HL-60 (cell line): ENCODE measurements at regions not wholly inside any gene's neighbourhood (a gene's known extent, or its start where the extent isn't known, plus 50 kb on each side); places are given as distances from the start of the nearest gene placed in this dataset.

Source experiments
- DNase-seq, 2 experiments: peaks; one replicate each; pipeline ENCODE4 v3.0.0-alpha.2; 2010 to 2020; ENCODE audit warnings: low read depth in 1 of 2, low spot score in 1 of 2
- H3K27ac ChIP-seq: fragments of 250-450 bp; sonication (Bioruptor Pico); replicated peaks from 2 replicates; pipeline ENCODE4 v1.5.1; 2020; ENCODE audit warnings: mild to moderate bottlenecking, moderate library complexity
- H3K27me3 ChIP-seq: fragments of 250-450 bp; sonication (Bioruptor Pico); 2 replicates; pipeline ENCODE4 v1.5.1; 2021; ENCODE audit warnings: mild to moderate bottlenecking, moderate library complexity; ENCODE audit not compliant: insufficient read depth, poor library complexity, severe bottlenecking
- H3K4me3 ChIP-seq: replicated peaks from 2 replicates; pipeline ENCODE4 v1.5.1; 2011; ENCODE audit warnings: mild to moderate bottlenecking, control low read depth, low read length; ENCODE audit not compliant: insufficient read depth
- CTCF ChIP-seq: IDR thresholded peaks from one replicate; pipeline ENCODE4 v1.5.1; 2011; ENCODE audit warnings: low read length, control low read depth, inconsistent platforms; ENCODE audit not compliant: insufficient read depth
- GABPA ChIP-seq: IDR thresholded peaks from 2 replicates; pipeline ENCODE4 v1.6.1; 2012; ENCODE audit warnings: low read depth
- POLR2AphosphoS5 ChIP-seq: IDR thresholded peaks from 2 replicates; pipeline ENCODE4 v1.6.1; 2012; ENCODE audit warnings: low read depth
- REST ChIP-seq: IDR thresholded peaks from 2 replicates; pipeline ENCODE4 v1.6.1; 2012; ENCODE audit warnings: low read depth; ENCODE audit not compliant: insufficient replicate concordance
- SPI1 ChIP-seq: IDR thresholded peaks from 2 replicates; pipeline ENCODE4 v1.6.1; 2012; ENCODE audit warnings: low read depth, mild to moderate bottlenecking, borderline replicate concordance

- no peak for TF ChIP-seq GABPA
- no peak for TF ChIP-seq POLR2AphosphoS5
- no peak for TF ChIP-seq SPI1
- TF ChIP-seq CTCF, result no peak
- no peak for TF ChIP-seq REST
- no peak overlapping the region for H3K4me3 ChIP-seq
- no peak overlapping the region for H3K27ac ChIP-seq
- peaks cover 2% of the 10 kb centered on the region for H3K27me3 ChIP-seq
- no peak for DNase-seq
Observed at GRCh38 chr15:36370731-36371112, 208.7 kb upstream of the CDIN1 start.

GRCh38 chr15:36371509-36371908 lies 207.9 kb upstream of the CDIN1 start:
- DNase-seq, result no peak
- Histone ChIP-seq H3K27me3 (peaks cover 2% of the 10 kb centered on the region), H3K4me3 (no peak overlapping the region), H3K27ac (no peak overlapping the region)
- TF ChIP-seq POLR2AphosphoS5 (no peak), REST (no peak), CTCF (no peak), SPI1 (no peak), GABPA (no peak)

- no peak overlapping the region for H3K27ac ChIP-seq
- no peak for DNase-seq
Observed at GRCh38 chr15:36372968-36373367, 206.5 kb upstream of the CDIN1 start.

More at GRCh38 chr15:36372968-36373367, 206.5 kb upstream of the CDIN1 start:
- Histone ChIP-seq H3K4me3 (no peak overlapping the region), H3K27me3 (peaks cover 2% of the 10 kb centered on the region)
- TF ChIP-seq SPI1 (no peak), CTCF (no peak)
